GM12865 (cell line): ENCODE measurements at regions not wholly inside any gene's neighbourhood (a gene's known extent, or its start where the extent isn't known, plus 50 kb on each side); places are given as distances from the start of the nearest gene placed in this dataset.

Experiments
- DNase-seq: peaks from one replicate; pipeline ENCODE4 v3.0.0; 2010; ENCODE audit warnings: low read depth
- H3K4me3 ChIP-seq: 2 replicates; pipeline ENCODE4 v1.5.1; 2011; ENCODE audit warnings: mild to moderate bottlenecking, low read depth, low read length, control low read depth
- CTCF ChIP-seq: IDR thresholded peaks from 2 replicates; pipeline ENCODE4 v1.5.1; 2011; ENCODE audit warnings: low read length, control low read depth, low read depth, inconsistent platforms; ENCODE audit not compliant: insufficient read depth; ENCODE audit errors: missing control alignments

DNA sequence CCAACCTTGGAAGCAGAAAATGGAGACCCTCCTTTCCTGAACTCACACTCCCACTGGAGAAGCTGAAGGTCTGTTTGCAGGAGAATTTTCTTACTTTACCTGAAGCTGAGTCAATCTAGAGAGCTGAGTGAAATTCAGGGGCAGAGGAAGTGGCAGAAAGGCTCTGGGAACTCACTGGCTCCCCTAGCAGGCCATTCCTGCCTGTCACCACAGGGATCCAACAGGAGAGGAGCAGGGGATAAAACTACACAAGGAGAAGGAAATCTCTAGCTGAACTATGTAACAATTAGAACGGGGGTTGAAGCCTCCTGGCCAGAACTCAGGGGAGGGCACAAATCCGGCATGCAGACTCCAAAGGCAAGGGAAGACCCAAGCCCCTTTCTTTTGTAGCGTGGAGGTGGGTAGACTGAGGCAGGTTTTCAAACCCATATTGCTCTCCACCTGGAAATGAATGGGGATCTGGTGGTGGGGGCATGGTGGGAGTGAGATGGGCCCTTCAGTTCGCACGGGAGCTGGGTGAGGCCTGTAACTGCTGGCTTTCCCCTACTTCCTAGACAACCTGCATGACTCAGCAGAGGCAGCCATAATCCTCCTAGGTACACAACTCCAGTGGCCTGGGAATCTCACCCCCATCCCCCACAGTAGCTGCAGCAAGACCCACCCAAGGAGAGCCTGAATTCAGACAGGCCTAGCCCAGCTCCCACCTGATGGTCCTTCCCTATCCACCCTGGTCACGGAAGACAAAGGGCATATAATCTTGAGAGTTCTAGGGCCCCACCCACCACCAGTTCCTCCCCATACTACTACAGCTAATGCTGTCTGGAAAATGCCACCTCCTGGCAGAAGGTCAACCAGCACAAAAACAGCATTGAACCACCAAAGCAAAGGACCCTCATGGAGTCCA, 158.1 kb downstream of the LTN1 start:
- H3K4me3 ChIP-seq, result no peak overlapping the region
- DNase-seq, result no peak
- TF ChIP-seq CTCF, result no peak

DNA sequence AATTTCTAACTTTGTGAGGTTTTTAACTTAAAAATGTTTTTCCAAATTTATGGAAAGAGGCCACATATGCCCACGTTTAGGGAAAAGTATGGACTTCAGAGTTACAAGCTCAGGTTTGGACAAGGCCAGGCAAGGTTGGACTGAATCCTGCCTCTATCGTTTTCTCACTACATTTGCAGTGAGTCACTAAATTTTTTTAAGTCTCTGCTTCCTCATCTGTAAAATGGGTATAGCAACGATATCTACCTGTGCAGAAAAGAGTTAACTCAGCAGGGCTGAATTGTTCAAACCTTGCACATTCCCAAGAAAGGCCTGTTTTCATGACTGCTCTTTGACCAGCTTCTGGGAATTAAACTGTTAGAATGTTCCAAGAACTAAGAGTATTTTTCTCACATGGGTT, 159.1 kb downstream of the LTN1 start:
- TF ChIP-seq CTCF, result no peak
- DNase-seq, result no peak
- no peak overlapping the region for H3K4me3 ChIP-seq

- TF ChIP-seq CTCF, result no peak
These were observed 159.5 kb downstream of the LTN1 start for GRCh38 chr21:28833182-28833581.

DNA sequence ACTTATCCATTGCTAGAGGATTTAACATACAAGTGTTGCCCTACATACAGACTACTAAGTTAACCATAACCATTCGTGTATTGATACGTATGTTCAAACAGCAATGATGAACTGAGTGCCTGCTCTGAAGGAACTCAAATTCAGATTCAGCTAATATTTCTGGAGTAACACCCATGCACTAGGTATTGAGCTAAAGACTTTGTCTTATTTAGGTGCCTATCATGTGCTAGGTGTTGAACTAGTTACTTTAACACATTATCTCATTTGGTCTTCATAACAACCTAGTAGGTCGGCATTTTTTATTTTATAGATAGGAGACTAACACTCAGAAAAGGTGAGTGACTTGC, 160.0 kb downstream of the LTN1 start:
- TF ChIP-seq CTCF, result no peak
- no peak overlapping the region for H3K4me3 ChIP-seq
- DNase-seq, result no peak

More at GRCh38 chr21:28833182-28833581, 159.5 kb downstream of the LTN1 start:
- DNase-seq, result no peak
- H3K4me3 ChIP-seq, result no peak overlapping the region

DNA sequence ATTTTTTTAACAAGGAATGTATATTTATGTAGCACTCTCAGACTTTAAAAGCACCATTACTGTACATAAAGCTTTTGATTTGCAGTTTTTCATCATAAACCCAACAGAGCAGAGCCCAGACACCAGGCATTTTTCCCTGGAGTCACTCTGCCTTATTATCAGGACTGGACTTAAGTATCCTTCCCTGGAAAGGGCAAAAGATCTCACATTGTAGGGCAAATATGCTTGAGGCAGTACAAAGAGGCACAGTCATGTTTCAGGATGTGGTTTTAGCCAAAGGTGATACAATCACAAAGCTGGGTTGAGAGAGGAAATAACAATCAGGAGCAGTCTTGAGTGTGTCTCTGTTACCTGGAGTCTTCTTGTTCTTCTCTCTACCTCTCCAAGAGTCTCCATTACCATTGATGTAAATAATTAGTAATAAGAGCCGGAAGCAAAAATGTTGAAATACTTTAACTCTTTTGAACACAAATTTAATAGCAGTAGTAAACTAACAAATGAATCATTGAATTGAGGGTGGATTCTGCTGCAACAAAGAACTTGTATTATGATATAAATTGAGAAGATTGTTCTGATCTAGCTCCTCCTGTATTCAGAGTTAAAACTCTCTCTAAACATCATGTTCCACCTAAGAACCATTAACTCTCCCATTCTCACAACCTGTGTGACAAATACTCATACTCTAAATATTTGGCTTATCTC, 160.5 kb downstream of the LTN1 start:
- no peak for TF ChIP-seq CTCF
- no peak for DNase-seq
- H3K4me3 ChIP-seq, result no peak overlapping the region

GRCh38 chr21:28828981-28829380, 163.7 kb downstream of the LTN1 start:
- TF ChIP-seq CTCF, result no peak
- DNase-seq, result no peak
- no peak overlapping the region for H3K4me3 ChIP-seq
